ENCODE measurements at regions not wholly inside any gene's neighbourhood (a gene's known extent, or its start where the extent isn't known, plus 50 kb on each side); places are given as distances from the start of the nearest gene placed in this dataset.
"Not testable (repeated sequence)": the region's sequence is repeated elsewhere in the genome, so short reads cannot be mapped to it uniquely, and the experiment has no call there.

GRCh38 chr2:176931588-176932563 is 280.7 kb upstream of the HNRNPA3 start:
- no peaks in the 10 kb centered on the region for H3K27me3 Mint-ChIP-seq (ENCODE audit: low read depth)
- H3K36me3 Mint-ChIP-seq (ENCODE audit: low read depth), result peaks cover 6% of the 10 kb centered on the region
- intact Hi-C loops (cut with micrococcal nuclease), result loop anchor here (1.0 to 10.0 kb wide), 4 partner anchors 65 to 333 kb away; partner anchors contain the start of gene NFE2L2
- H3K9me3 Mint-ChIP-seq, result peaks cover 8% of the 10 kb centered on the region
- peaks cover 28% of the 10 kb centered on the region for H3K4me1 Mint-ChIP-seq (ENCODE audit: low read depth)
- peak overlapping the region; percentile 93 for H3K27ac Mint-ChIP-seq
- no peak overlapping the region for H3K4me3 Mint-ChIP-seq (ENCODE audit: low read depth)
- peak; percentile 31 for DNase-seq (ENCODE audit: low spot score)

GRCh38 chr2:176934131-176934530 is 278.5 kb upstream of the HNRNPA3 start:
- H3K9me3 Mint-ChIP-seq, result peaks cover 7% of the 10 kb centered on the region
- intact Hi-C loops (cut with micrococcal nuclease), result loop anchor here (5.0 to 10.0 kb wide), 2 partner anchors 213 to 331 kb away; partner anchors contain the start of gene NFE2L2
- peaks cover 6% of the 10 kb centered on the region for H3K36me3 Mint-ChIP-seq (ENCODE audit: low read depth)
- peaks cover 5% of the 10 kb centered on the region for H3K27me3 Mint-ChIP-seq (ENCODE audit: low read depth)
- H3K27ac Mint-ChIP-seq, result no peak overlapping the region
- peaks cover 38% of the 10 kb centered on the region for H3K4me1 Mint-ChIP-seq (ENCODE audit: low read depth)
- no peak for DNase-seq (ENCODE audit: low spot score)
- no peak overlapping the region for H3K4me3 Mint-ChIP-seq (ENCODE audit: low read depth)

DNA sequence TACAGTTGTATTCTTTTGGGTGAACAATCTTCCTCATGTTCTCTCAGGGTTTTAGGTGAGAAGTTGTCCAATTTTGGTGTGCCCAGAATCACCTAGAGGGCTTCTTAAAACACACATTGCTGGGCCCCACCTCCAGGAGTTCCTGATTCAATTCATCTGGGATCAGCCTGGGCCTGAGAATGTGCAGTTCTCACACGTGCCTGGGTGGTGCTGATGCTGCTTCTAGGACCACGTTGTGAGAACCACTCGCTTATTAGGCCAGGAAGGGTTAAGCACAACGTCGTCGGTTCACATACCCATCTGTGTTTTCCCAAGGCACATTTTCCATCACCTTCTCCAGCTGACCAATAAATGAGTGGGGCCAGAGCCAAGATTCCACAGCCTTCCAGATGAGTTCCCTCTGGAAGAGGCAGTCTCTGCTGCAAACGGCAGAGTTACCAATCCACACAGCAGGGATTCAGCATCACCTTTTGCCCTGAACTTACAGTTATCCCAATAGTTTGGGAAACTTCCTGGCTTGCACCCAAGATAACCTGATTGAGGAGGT is 277.7 kb upstream of the HNRNPA3 start:
- H3K27me3 Mint-ChIP-seq (ENCODE audit: low read depth), result peaks cover 7% of the 10 kb centered on the region
- DNase-seq (ENCODE audit: low spot score), result no peak
- H3K27ac Mint-ChIP-seq, result no peak overlapping the region
- H3K36me3 Mint-ChIP-seq (ENCODE audit: low read depth), result peaks cover 3% of the 10 kb centered on the region
- no peaks in the 10 kb centered on the region for H3K9me3 Mint-ChIP-seq
- no peak overlapping the region for H3K4me3 Mint-ChIP-seq (ENCODE audit: low read depth)
- H3K4me1 Mint-ChIP-seq (ENCODE audit: low read depth), result peaks cover 38% of the 10 kb centered on the region
- intact Hi-C loops (cut with micrococcal nuclease), result loop anchor here (5.0 to 10.0 kb wide), 2 partner anchors 212 to 330 kb away; partner anchors contain the start of gene NFE2L2

DNA sequence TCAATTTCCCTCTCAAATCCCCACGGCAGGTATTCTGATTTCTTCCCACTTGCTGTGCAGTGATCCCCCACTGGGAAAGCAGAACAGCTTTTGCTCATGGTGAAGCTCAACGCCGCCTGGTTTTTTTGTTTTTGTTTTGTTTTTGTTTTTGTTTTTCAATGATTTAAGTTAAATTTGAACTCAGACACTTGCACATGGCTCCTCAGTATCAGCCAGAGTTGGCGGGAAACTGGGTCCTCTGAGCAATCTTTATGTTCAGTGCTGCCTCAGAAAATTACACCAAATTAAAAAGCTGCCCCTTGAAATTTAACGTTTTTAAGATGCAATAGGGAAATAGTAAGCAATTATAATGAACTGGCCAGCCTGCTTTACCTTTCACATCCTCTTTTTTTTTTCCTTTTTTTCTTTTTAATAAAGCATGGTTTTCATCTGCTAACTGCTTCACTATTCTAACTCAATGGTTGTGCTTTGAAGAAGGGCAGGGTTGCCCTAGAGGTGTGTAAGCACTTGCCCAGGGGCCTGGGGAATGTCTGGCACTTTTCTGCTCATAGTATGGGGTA is 277.0 kb upstream of the HNRNPA3 start:
- intact Hi-C loops (cut with micrococcal nuclease), result loop anchor here (10.0 kb wide), 1 partner anchor 329 kb away; the partner anchor contains the start of gene NFE2L2
- H3K36me3 Mint-ChIP-seq (ENCODE audit: low read depth), result peaks cover 3% of the 10 kb centered on the region
- no peaks in the 10 kb centered on the region for H3K9me3 Mint-ChIP-seq
- H3K27ac Mint-ChIP-seq, result no peak overlapping the region
- no peak for DNase-seq (ENCODE audit: low spot score)
- peaks cover 11% of the 10 kb centered on the region for H3K27me3 Mint-ChIP-seq (ENCODE audit: low read depth)
- peaks cover 42% of the 10 kb centered on the region for H3K4me1 Mint-ChIP-seq (ENCODE audit: low read depth)
- no peak overlapping the region for H3K4me3 Mint-ChIP-seq (ENCODE audit: low read depth)

- intact Hi-C loops (cut with micrococcal nuclease), result loop anchor here (10.0 kb wide), 1 partner anchor 328 kb away; the partner anchor contains the start of gene NFE2L2
- Mint-ChIP-seq H3K27me3 (ENCODE audit: low read depth) (peaks cover 17% of the 10 kb centered on the region), H3K4me3 (ENCODE audit: low read depth) (no peak overlapping the region), H3K9me3 (no peaks in the 10 kb centered on the region), H3K27ac (no peak overlapping the region), H3K4me1 (ENCODE audit: low read depth) (peaks cover 34% of the 10 kb centered on the region), H3K36me3 (ENCODE audit: low read depth) (peaks cover 3% of the 10 kb centered on the region)
- DNase-seq (ENCODE audit: low spot score), result no peak
Observed at GRCh38 chr2:176936410-176936809, 276.2 kb upstream of the HNRNPA3 start.

- H3K36me3 Mint-ChIP-seq (ENCODE audit: low read depth), result no peaks in the 10 kb centered on the region
- H3K4me1 Mint-ChIP-seq (ENCODE audit: low read depth), result peaks cover 4% of the 10 kb centered on the region
- no peak for DNase-seq (ENCODE audit: low spot score)
- peaks cover under 1% of the 10 kb centered on the region for H3K9me3 Mint-ChIP-seq
- H3K4me3 Mint-ChIP-seq (ENCODE audit: low read depth), result no peak overlapping the region
- H3K27ac Mint-ChIP-seq, result no peak overlapping the region
- H3K27me3 Mint-ChIP-seq (ENCODE audit: low read depth), result peaks cover 19% of the 10 kb centered on the region
- intact Hi-C loops (cut with micrococcal nuclease), result no loop called here
Observed at GRCh38 chr2:176944998-176945397, 267.6 kb upstream of the HNRNPA3 start.

GRCh38 chr2:176947754-176948153 is 264.8 kb upstream of the HNRNPA3 start:
- Mint-ChIP-seq H3K4me3 (ENCODE audit: low read depth) (no peak overlapping the region), H3K9me3 (peaks cover 6% of the 10 kb centered on the region), H3K36me3 (ENCODE audit: low read depth) (no peaks in the 10 kb centered on the region), H3K4me1 (ENCODE audit: low read depth) (no peaks in the 10 kb centered on the region), H3K27me3 (ENCODE audit: low read depth) (peaks cover 11% of the 10 kb centered on the region), H3K27ac (no peak overlapping the region)
- intact Hi-C loops (cut with micrococcal nuclease), result no loop called here
- no peak for DNase-seq (ENCODE audit: low spot score)

GRCh38 chr2:176951218-176951617 is 261.4 kb upstream of the HNRNPA3 start:
- H3K4me1 Mint-ChIP-seq (ENCODE audit: low read depth); H3K4me3 Mint-ChIP-seq (ENCODE audit: low read depth); H3K27ac Mint-ChIP-seq; H3K9me3 Mint-ChIP-seq; H3K36me3 Mint-ChIP-seq (ENCODE audit: low read depth); DNase-seq (ENCODE audit: low spot score); intact Hi-C loops (cut with micrococcal nuclease): not testable (repeated sequence)
- peaks cover 27% of the 10 kb centered on the region for H3K27me3 Mint-ChIP-seq (ENCODE audit: low read depth)

DNA sequence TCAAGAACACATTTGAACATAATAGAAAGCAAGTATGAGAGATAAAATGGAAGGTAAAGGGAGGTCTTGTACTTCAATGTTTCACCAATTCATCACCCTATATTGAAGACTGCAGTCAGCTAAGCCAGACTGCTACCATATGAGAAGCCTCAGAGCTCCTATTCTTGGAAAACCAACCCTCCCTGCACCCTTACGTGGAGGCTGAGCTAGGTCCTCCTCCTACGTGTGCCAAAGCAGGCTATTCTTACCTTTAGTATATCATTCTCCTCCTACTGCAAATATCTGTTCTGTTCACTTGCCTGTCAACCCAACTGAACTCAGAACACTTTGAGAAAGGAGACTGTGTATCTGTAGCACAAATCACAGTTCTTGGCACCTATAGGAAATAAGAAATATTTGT is 255.8 kb upstream of the HNRNPA3 start:
- H3K36me3 Mint-ChIP-seq (ENCODE audit: low read depth), result no peaks in the 10 kb centered on the region
- H3K27me3 Mint-ChIP-seq (ENCODE audit: low read depth), result peaks cover 58% of the 10 kb centered on the region
- no peaks in the 10 kb centered on the region for H3K4me1 Mint-ChIP-seq (ENCODE audit: low read depth)
- intact Hi-C loops (cut with micrococcal nuclease), result no loop called here
- H3K9me3 Mint-ChIP-seq, result no peaks in the 10 kb centered on the region
- DNase-seq (ENCODE audit: low spot score), result no peak
- no peak overlapping the region for H3K4me3 Mint-ChIP-seq (ENCODE audit: low read depth)
- no peak overlapping the region for H3K27ac Mint-ChIP-seq

DNA sequence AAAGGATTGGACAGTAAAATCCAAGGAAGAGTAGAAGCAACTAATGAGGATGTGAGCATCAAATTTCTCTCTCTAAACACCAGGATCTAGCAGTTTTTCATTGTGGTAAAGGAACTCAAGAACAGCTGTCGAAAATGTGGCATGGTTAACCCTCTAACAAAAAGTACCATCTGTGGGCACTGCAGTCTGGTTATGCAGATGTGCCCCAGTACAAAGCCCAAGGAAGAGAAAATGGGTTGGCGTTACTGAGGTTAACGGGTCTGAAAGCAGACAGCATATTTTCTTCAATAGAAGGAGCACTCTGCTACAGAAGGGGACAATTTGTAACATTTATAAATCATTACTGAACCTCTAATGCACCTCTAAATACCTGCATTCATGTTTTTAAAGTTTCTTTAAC is 253.0 kb upstream of the HNRNPA3 start:
- H3K27ac Mint-ChIP-seq, result no peak overlapping the region
- H3K27me3 Mint-ChIP-seq (ENCODE audit: low read depth), result peaks cover 58% of the 10 kb centered on the region
- DNase-seq (ENCODE audit: low spot score), result no peak
- no peaks in the 10 kb centered on the region for H3K9me3 Mint-ChIP-seq
- H3K36me3 Mint-ChIP-seq (ENCODE audit: low read depth), result no peaks in the 10 kb centered on the region
- intact Hi-C loops (cut with micrococcal nuclease), result no loop called here
- H3K4me3 Mint-ChIP-seq (ENCODE audit: low read depth), result no peak overlapping the region
- H3K4me1 Mint-ChIP-seq (ENCODE audit: low read depth), result no peaks in the 10 kb centered on the region

GRCh38 chr2:176960061-176960460 is 252.5 kb upstream of the HNRNPA3 start:
- H3K4me1 Mint-ChIP-seq (ENCODE audit: low read depth), result no peaks in the 10 kb centered on the region
- no peak for DNase-seq (ENCODE audit: low spot score)
- H3K27me3 Mint-ChIP-seq (ENCODE audit: low read depth), result peaks cover 56% of the 10 kb centered on the region
- intact Hi-C loops (cut with micrococcal nuclease), result no loop called here
- no peak overlapping the region for H3K27ac Mint-ChIP-seq
- H3K4me3 Mint-ChIP-seq (ENCODE audit: low read depth), result no peak overlapping the region
- no peaks in the 10 kb centered on the region for H3K36me3 Mint-ChIP-seq (ENCODE audit: low read depth)
- no peaks in the 10 kb centered on the region for H3K9me3 Mint-ChIP-seq

GRCh38 chr2:176960736-176961520 is 251.7 kb upstream of the HNRNPA3 start:
- Mint-ChIP-seq H3K9me3 (no peaks in the 10 kb centered on the region), H3K4me3 (ENCODE audit: low read depth) (no peak overlapping the region), H3K27ac (no peak overlapping the region), H3K27me3 (ENCODE audit: low read depth) (peaks cover 59% of the 10 kb centered on the region), H3K36me3 (ENCODE audit: low read depth) (no peaks in the 10 kb centered on the region), H3K4me1 (ENCODE audit: low read depth) (no peaks in the 10 kb centered on the region)
- intact Hi-C loops (cut with micrococcal nuclease), result no loop called here
- DNase-seq (ENCODE audit: low spot score), result no peak
